ENCODE measurements at regions not wholly inside any gene's neighbourhood (a gene's known extent, or its start where the extent isn't known, plus 50 kb on each side); places are given as distances from the start of the nearest gene placed in this dataset.

GRCh38 chr4:96784336-96784735 is 944.4 kb downstream of the PDHA2 start:
- Histone ChIP-seq H3K9ac (ENCODE audit: low read depth, low read length, poor library complexity) (no peak overlapping the region), H2BK5ac (ENCODE audit: low read length) (no peak overlapping the region), H3K79me1 (ENCODE audit: low read depth, low read length) (no peaks in the 10 kb centered on the region), H2BK15ac (ENCODE audit: low read length) (no peak overlapping the region), H3K36me3 (replicated peaks in 1 of 2; ENCODE audit: control insufficient read depth in 2 of 2, insufficient read depth in 2 of 2, low read length in 2 of 2) (no peaks in the 10 kb centered on the region), H2BK120ac (ENCODE audit: low read depth, low read length) (no peak overlapping the region), H3K27me3 (ENCODE audit: control insufficient read depth in 3 of 3, insufficient read depth in 3 of 3, low read depth in 1 of 3, low read length in 3 of 3) (no peaks in the 10 kb centered on the region), H3K23ac (ENCODE audit: low read depth, low read length, poor library complexity) (no peak overlapping the region), H4K8ac (ENCODE audit: low read depth, low read length) (no peak overlapping the region), H3K27ac (replicated peaks; ENCODE audit: low read length) (no peak overlapping the region), H3K18ac (ENCODE audit: low read length) (no peak overlapping the region), H2AFZ (ENCODE audit: low read length) (no peak overlapping the region), H3K4me3 (ENCODE audit: low read length in 2 of 2) (no peak overlapping the region), H2BK12ac (ENCODE audit: low read length) (no peak overlapping the region), H4K91ac (ENCODE audit: low read depth, low read length, poor library complexity) (no peak overlapping the region), H3K14ac (ENCODE audit: low read length) (no peak overlapping the region), H2AK5ac (ENCODE audit: low read depth, low read length) (no peak overlapping the region), H3K4ac (ENCODE audit: low read length) (no peak overlapping the region), H3K9me3 (replicated peaks in 1 of 2; ENCODE audit: control insufficient read depth in 2 of 2, insufficient read depth in 1 of 2, low read depth in 1 of 2, low read length in 2 of 2) (no peaks in the 10 kb centered on the region), H3K4me2 (ENCODE audit: insufficient read depth, low read length, poor library complexity, severe bottlenecking) (no peak overlapping the region), H3K4me1 (ENCODE audit: control insufficient read depth in 2 of 2, insufficient read depth in 1 of 2, low read depth in 1 of 2, low read length in 2 of 2) (peaks cover 0 to 1% of the 10 kb centered on the region in 2 donors)
- no peak for DNase-seq (ENCODE audit: low spot score)
- no CpG with 5 or more reads among the region's 4 CpGs for WGBS, 2 donors (ENCODE audit: extremely low coverage in 2 of 2, insufficient read length in 2 of 2, insufficient replicate concordance in 1 of 2)

GRCh38 chr4:96786306-96786705 is 946.4 kb downstream of the PDHA2 start:
- no peak overlapping the region for H3K14ac ChIP-seq (ENCODE audit: low read length)
- no peaks in the 10 kb centered on the region for H3K36me3 ChIP-seq (replicated peaks in 1 of 2; ENCODE audit: control insufficient read depth in 2 of 2, insufficient read depth in 2 of 2, low read length in 2 of 2)
- no peak overlapping the region for H2BK12ac ChIP-seq (ENCODE audit: low read length)
- H3K9me3 ChIP-seq (replicated peaks in 1 of 2; ENCODE audit: control insufficient read depth in 2 of 2, insufficient read depth in 1 of 2, low read depth in 1 of 2, low read length in 2 of 2): no peaks in the 10 kb centered on the region
- DNase-seq (ENCODE audit: low spot score): no peak
- H3K27me3 ChIP-seq (ENCODE audit: control insufficient read depth in 3 of 3, insufficient read depth in 3 of 3, low read depth in 1 of 3, low read length in 3 of 3): no peaks in the 10 kb centered on the region
- H3K4me3 ChIP-seq (ENCODE audit: low read length in 2 of 2): no peak overlapping the region
- H2BK15ac ChIP-seq (ENCODE audit: low read length): no peak overlapping the region
- no peak overlapping the region for H3K9ac ChIP-seq (ENCODE audit: low read depth, low read length, poor library complexity)
- no peak overlapping the region for H3K4ac ChIP-seq (ENCODE audit: low read length)
- H3K18ac ChIP-seq (ENCODE audit: low read length): no peak overlapping the region
- no peak overlapping the region for H3K4me2 ChIP-seq (ENCODE audit: insufficient read depth, low read length, poor library complexity, severe bottlenecking)
- WGBS, 2 donors (ENCODE audit: extremely low coverage in 2 of 2, insufficient read length in 2 of 2, insufficient replicate concordance in 1 of 2): no CpG with 5 or more reads among the region's 3 CpGs
- peaks cover 0 to 1% of the 10 kb centered on the region in 2 donors for H3K4me1 ChIP-seq (ENCODE audit: control insufficient read depth in 2 of 2, insufficient read depth in 1 of 2, low read depth in 1 of 2, low read length in 2 of 2)
- H2BK120ac ChIP-seq (ENCODE audit: low read depth, low read length): no peak overlapping the region
- H3K23ac ChIP-seq (ENCODE audit: low read depth, low read length, poor library complexity): no peak overlapping the region
- no peak overlapping the region for H2AK5ac ChIP-seq (ENCODE audit: low read depth, low read length)
- H3K27ac ChIP-seq (replicated peaks; ENCODE audit: low read length): no peak overlapping the region
- H2BK5ac ChIP-seq (ENCODE audit: low read length): no peak overlapping the region
- H2AFZ ChIP-seq (ENCODE audit: low read length): peak overlapping the region; percentile 46
- H3K79me1 ChIP-seq (ENCODE audit: low read depth, low read length): no peaks in the 10 kb centered on the region
- no peak overlapping the region for H4K91ac ChIP-seq (ENCODE audit: low read depth, low read length, poor library complexity)
- H4K8ac ChIP-seq (ENCODE audit: low read depth, low read length): no peak overlapping the region

- WGBS, 2 donors (ENCODE audit: extremely low coverage in 2 of 2, insufficient read length in 2 of 2, insufficient replicate concordance in 1 of 2): no CpG with 5 or more reads among the region's 1 CpG
- Histone ChIP-seq H3K36me3 (replicated peaks in 1 of 2; ENCODE audit: control insufficient read depth in 2 of 2, insufficient read depth in 2 of 2, low read length in 2 of 2) (no peaks in the 10 kb centered on the region), H3K27me3 (ENCODE audit: control insufficient read depth in 3 of 3, insufficient read depth in 3 of 3, low read depth in 1 of 3, low read length in 3 of 3) (no peaks in the 10 kb centered on the region), H2BK15ac (ENCODE audit: low read length) (no peak overlapping the region), H2BK120ac (ENCODE audit: low read depth, low read length) (no peak overlapping the region), H3K4me3 (ENCODE audit: low read length in 2 of 2) (no peak overlapping the region), H4K91ac (ENCODE audit: low read depth, low read length, poor library complexity) (no peak overlapping the region), H2BK12ac (ENCODE audit: low read length) (no peak overlapping the region), H3K23ac (ENCODE audit: low read depth, low read length, poor library complexity) (no peak overlapping the region), H3K18ac (ENCODE audit: low read length) (no peak overlapping the region), H3K27ac (replicated peaks; ENCODE audit: low read length) (no peak overlapping the region), H3K4ac (ENCODE audit: low read length) (no peak overlapping the region), H4K8ac (ENCODE audit: low read depth, low read length) (no peak overlapping the region), H3K79me1 (ENCODE audit: low read depth, low read length) (no peaks in the 10 kb centered on the region), H3K9ac (ENCODE audit: low read depth, low read length, poor library complexity) (no peak overlapping the region), H3K4me2 (ENCODE audit: insufficient read depth, low read length, poor library complexity, severe bottlenecking) (no peak overlapping the region), H2AK5ac (ENCODE audit: low read depth, low read length) (no peak overlapping the region), H3K9me3 (replicated peaks in 1 of 2; ENCODE audit: control insufficient read depth in 2 of 2, insufficient read depth in 1 of 2, low read depth in 1 of 2, low read length in 2 of 2) (no peaks in the 10 kb centered on the region), H3K14ac (ENCODE audit: low read length) (no peak overlapping the region), H3K4me1 (ENCODE audit: control insufficient read depth in 2 of 2, insufficient read depth in 1 of 2, low read depth in 1 of 2, low read length in 2 of 2) (peaks cover 0 to 1% of the 10 kb centered on the region in 2 donors), H2BK5ac (ENCODE audit: low read length) (no peak overlapping the region), H2AFZ (ENCODE audit: low read length) (no peak overlapping the region)
- no peak for DNase-seq (ENCODE audit: low spot score)
Observed at GRCh38 chr4:96787766-96788165, 947.9 kb downstream of the PDHA2 start.

DNA sequence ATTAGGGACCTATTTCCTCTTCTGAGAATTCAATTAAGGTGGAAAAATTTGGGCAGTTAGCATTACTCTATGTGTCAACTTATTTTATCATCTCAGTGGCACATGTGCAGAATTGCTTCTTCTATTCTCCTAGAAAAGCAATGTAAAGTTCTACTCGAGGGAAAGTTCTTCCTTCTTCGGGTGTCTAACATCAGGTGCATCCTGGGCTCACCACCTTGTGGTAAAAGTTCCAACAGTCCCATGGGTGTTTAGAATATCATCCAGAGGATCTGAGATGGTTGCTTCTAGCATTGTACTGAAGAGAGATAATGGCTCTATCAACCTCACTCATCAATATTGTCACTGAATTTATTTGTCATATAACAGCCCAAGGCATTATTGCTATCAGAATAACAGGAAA is 969.7 kb downstream of the PDHA2 start:
- Histone ChIP-seq H2BK15ac (ENCODE audit: low read length) (no peak overlapping the region), H2BK5ac (ENCODE audit: low read length) (no peak overlapping the region), H2AK5ac (ENCODE audit: low read depth, low read length) (no peak overlapping the region), H3K36me3 (replicated peaks in 1 of 2; ENCODE audit: control insufficient read depth in 2 of 2, insufficient read depth in 2 of 2, low read length in 2 of 2) (no peaks in the 10 kb centered on the region), H3K9me3 (replicated peaks in 1 of 2; ENCODE audit: control insufficient read depth in 2 of 2, insufficient read depth in 1 of 2, low read depth in 1 of 2, low read length in 2 of 2) (no peaks in the 10 kb centered on the region), H3K9ac (ENCODE audit: low read depth, low read length, poor library complexity) (no peak overlapping the region), H3K4me1 (ENCODE audit: control insufficient read depth in 2 of 2, insufficient read depth in 1 of 2, low read depth in 1 of 2, low read length in 2 of 2) (no peaks in the 10 kb centered on the region), H3K23ac (ENCODE audit: low read depth, low read length, poor library complexity) (no peak overlapping the region), H3K79me1 (ENCODE audit: low read depth, low read length) (no peaks in the 10 kb centered on the region), H2AFZ (ENCODE audit: low read length) (no peak overlapping the region), H4K91ac (ENCODE audit: low read depth, low read length, poor library complexity) (no peak overlapping the region), H2BK12ac (ENCODE audit: low read length) (no peak overlapping the region), H4K8ac (ENCODE audit: low read depth, low read length) (no peak overlapping the region), H3K14ac (ENCODE audit: low read length) (no peak overlapping the region), H3K4me2 (ENCODE audit: insufficient read depth, low read length, poor library complexity, severe bottlenecking) (no peak overlapping the region), H3K4me3 (ENCODE audit: low read length in 2 of 2) (no peak overlapping the region), H3K4ac (ENCODE audit: low read length) (no peak overlapping the region), H3K27ac (replicated peaks; ENCODE audit: low read length) (no peak overlapping the region), H2BK120ac (ENCODE audit: low read depth, low read length) (no peak overlapping the region), H3K27me3 (ENCODE audit: control insufficient read depth in 3 of 3, insufficient read depth in 3 of 3, low read depth in 1 of 3, low read length in 3 of 3) (no peaks in the 10 kb centered on the region), H3K18ac (ENCODE audit: low read length) (no peak overlapping the region)
- WGBS, 2 donors (ENCODE audit: extremely low coverage in 2 of 2, insufficient read length in 2 of 2, insufficient replicate concordance in 1 of 2): no CpG with 5 or more reads among the region's 2 CpGs
- no peak for DNase-seq (ENCODE audit: low spot score)
